IPS-20b (cell line): ENCODE measurements at regions not wholly inside any gene's neighbourhood (a gene's known extent, or its start where the extent isn't known, plus 50 kb on each side); places are given as distances from the start of the nearest gene placed in this dataset.

Experiments
- H3K27ac ChIP-seq: one replicate; pipeline ENCODE4 v1.5.1; 2013; ENCODE audit warnings: low read length
- H3K27me3 ChIP-seq: 2 replicates; pipeline ENCODE4 v1.6.1; 2013; ENCODE audit warnings: mild to moderate bottlenecking, low read length, inconsistent platforms; ENCODE audit not compliant: insufficient read depth
- H3K36me3 ChIP-seq: 2 replicates; pipeline ENCODE4 v1.6.1; 2013; ENCODE audit warnings: low read depth, mild to moderate bottlenecking, inconsistent platforms, low read length, moderate library complexity; ENCODE audit not compliant: insufficient read depth
- H3K4me1 ChIP-seq: 2 replicates; pipeline ENCODE4 v1.6.1; 2013; ENCODE audit warnings: mild to moderate bottlenecking, control low read depth, inconsistent platforms, low read length, moderate library complexity; ENCODE audit not compliant: insufficient read depth
- H3K4me3 ChIP-seq: 2 replicates; pipeline ENCODE4 v1.5.1; 2013; ENCODE audit warnings: mild to moderate bottlenecking, low read length, inconsistent platforms
- H3K9ac ChIP-seq: 2 replicates; pipeline ENCODE4 v1.6.1; 2013; ENCODE audit warnings: low read depth, mild to moderate bottlenecking, inconsistent platforms, low read length, moderate library complexity
- H3K9me3 ChIP-seq: 2 replicates; pipeline ENCODE4 v1.6.1; 2013; ENCODE audit warnings: mild to moderate bottlenecking, low read depth, low read length, inconsistent platforms; ENCODE audit not compliant: insufficient read depth

GRCh38 chr12:98437166-98437565, 78.2 kb upstream of the TMPO start:
- Histone ChIP-seq H3K4me3 (no peak overlapping the region), H3K9ac (no peak overlapping the region), H3K27ac (no peak overlapping the region), H3K9me3 (no peaks in the 10 kb centered on the region), H3K36me3 (no peaks in the 10 kb centered on the region), H3K27me3 (no peaks in the 10 kb centered on the region), H3K4me1 (peaks cover 5% of the 10 kb centered on the region; the same call in 1 of the 2 replicates)

DNA sequence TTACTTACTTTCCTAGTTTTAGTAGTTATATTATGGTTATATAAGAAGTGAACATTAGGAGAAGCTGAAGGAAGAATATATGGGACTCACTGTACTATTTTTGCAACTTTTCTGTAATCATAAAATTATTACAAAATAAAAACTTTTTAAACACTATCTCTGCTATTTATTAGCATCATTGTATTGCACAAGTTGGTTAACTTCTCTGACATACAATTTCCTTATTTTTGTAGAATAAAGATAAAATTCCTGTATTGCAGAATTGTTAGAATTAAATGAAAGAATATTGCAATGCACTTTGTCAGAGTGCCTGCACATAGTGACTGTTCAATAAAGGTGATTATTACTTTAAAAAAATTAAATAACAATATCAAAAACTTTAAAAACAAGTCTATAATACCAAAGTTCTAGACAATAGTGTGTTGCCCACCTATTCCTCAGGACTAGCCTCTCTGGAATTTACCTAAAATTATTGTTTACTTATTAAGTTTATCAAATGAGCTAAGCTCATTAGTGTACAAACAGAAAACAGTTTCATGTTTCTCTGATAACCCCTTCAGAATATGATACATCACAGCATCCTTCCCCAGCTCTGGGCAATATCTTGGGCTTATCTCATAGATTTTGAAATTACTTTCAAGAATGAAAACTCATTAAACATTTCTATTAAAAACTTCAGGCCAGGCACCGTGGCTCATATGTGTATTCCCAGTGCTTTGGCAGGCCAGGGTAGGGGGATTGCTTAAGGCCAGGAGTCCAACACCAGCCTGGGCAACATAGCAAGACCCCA, 77.4 kb upstream of the TMPO start:
- no peaks in the 10 kb centered on the region for H3K27me3 ChIP-seq
- peaks cover 5% of the 10 kb centered on the region; the same call in 1 of the 2 replicates for H3K4me1 ChIP-seq
- H3K9me3 ChIP-seq, result no peaks in the 10 kb centered on the region
- no peaks in the 10 kb centered on the region for H3K36me3 ChIP-seq
- no peak overlapping the region for H3K27ac ChIP-seq
- no peak overlapping the region for H3K9ac ChIP-seq
- H3K4me3 ChIP-seq, result no peak overlapping the region

- no peak overlapping the region for H3K9ac ChIP-seq
- H3K27me3 ChIP-seq, result no peaks in the 10 kb centered on the region
- H3K9me3 ChIP-seq, result no peaks in the 10 kb centered on the region
- peaks cover 5% of the 10 kb centered on the region; the same call in 1 of the 2 replicates for H3K4me1 ChIP-seq
- H3K27ac ChIP-seq, result no peak overlapping the region
- no peaks in the 10 kb centered on the region for H3K36me3 ChIP-seq
- H3K4me3 ChIP-seq, result no peak overlapping the region
Observed at GRCh38 chr12:98438656-98439230, 76.6 kb upstream of the TMPO start.

DNA sequence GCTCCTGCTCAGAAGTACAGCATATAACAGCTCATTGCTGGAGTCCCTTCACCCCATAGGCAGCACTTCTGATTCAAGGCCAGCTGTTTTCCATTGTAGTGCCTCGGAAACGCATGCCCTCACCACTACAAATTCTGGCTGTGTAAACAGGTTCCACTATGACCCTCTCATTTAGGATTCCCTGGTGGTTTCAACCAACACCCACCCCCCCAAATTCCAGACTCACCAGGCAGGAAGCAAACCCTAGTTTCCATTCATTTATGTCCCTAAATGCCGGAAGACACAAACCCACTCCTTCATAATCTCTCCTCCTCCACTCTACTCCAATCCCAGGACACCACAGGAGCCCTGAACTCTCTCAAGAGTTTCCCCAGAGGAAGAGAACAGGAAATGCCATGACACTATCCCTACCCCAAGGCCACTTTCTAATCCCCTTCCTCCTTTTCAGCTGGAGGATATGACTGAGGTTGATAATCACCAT, 75.9 kb upstream of the TMPO start:
- no peak overlapping the region for H3K9ac ChIP-seq
- H3K9me3 ChIP-seq, result no peaks in the 10 kb centered on the region
- peaks cover 5% of the 10 kb centered on the region; the same call in 1 of the 2 replicates for H3K4me1 ChIP-seq
- no peak overlapping the region for H3K4me3 ChIP-seq
- no peak overlapping the region for H3K27ac ChIP-seq
- no peaks in the 10 kb centered on the region for H3K36me3 ChIP-seq
- no peaks in the 10 kb centered on the region for H3K27me3 ChIP-seq

- Histone ChIP-seq H3K27ac (no peak overlapping the region), H3K9me3 (no peaks in the 10 kb centered on the region), H3K9ac (no peak overlapping the region), H3K4me3 (no peak overlapping the region), H3K4me1 (peaks cover 5% of the 10 kb centered on the region; the same call in 1 of the 2 replicates), H3K27me3 (no peaks in the 10 kb centered on the region), H3K36me3 (no peaks in the 10 kb centered on the region)
Observed at GRCh38 chr12:98439981-98440581, 75.3 kb upstream of the TMPO start.

GRCh38 chr12:98446060-98446459, 69.3 kb upstream of the TMPO start:
- H3K4me3 ChIP-seq, result no peak overlapping the region
- peaks cover 6% of the 10 kb centered on the region; the same call in 1 of the 2 replicates for H3K4me1 ChIP-seq
- H3K27ac ChIP-seq, result no peak overlapping the region
- H3K27me3 ChIP-seq, result no peaks in the 10 kb centered on the region
- H3K9ac ChIP-seq, result no peak overlapping the region
- no peaks in the 10 kb centered on the region for H3K36me3 ChIP-seq
- no peaks in the 10 kb centered on the region for H3K9me3 ChIP-seq

GRCh38 chr12:98446682-98447081, 68.7 kb upstream of the TMPO start:
- no peaks in the 10 kb centered on the region for H3K9me3 ChIP-seq
- H3K9ac ChIP-seq, result no peak overlapping the region
- no peak overlapping the region for H3K27ac ChIP-seq
- no peaks in the 10 kb centered on the region for H3K36me3 ChIP-seq
- H3K4me1 ChIP-seq, result peaks cover 6% of the 10 kb centered on the region; the same call in 1 of the 2 replicates
- no peak overlapping the region for H3K4me3 ChIP-seq
- H3K27me3 ChIP-seq, result no peaks in the 10 kb centered on the region

GRCh38 chr12:98449584-98449983, 65.8 kb upstream of the TMPO start:
- H3K27ac ChIP-seq, result no peak overlapping the region
- peaks cover 6% of the 10 kb centered on the region; the same call in 1 of the 2 replicates for H3K4me1 ChIP-seq
- H3K9me3 ChIP-seq, result no peaks in the 10 kb centered on the region
- H3K9ac ChIP-seq, result no peak overlapping the region
- H3K27me3 ChIP-seq, result no peaks in the 10 kb centered on the region
- H3K36me3 ChIP-seq, result no peaks in the 10 kb centered on the region
- no peak overlapping the region for H3K4me3 ChIP-seq

DNA sequence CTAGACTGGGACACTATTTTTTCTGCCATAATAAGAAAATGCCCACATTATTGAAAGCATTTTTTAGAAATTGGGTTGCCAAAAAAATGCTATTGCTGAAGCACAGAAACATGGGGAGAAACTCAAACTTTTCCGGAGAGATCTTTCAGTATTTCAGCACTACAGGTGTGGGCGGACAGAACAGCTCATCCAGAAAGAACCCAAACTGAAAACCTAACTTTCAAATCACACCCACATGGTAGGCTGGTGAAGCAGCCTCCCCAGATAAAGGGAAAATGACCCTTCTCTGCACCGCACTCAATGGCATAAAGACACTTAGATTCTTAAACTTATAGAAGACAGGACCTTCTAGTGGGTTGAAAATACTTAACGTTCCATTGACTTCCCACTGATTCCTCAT, 62.3 kb upstream of the TMPO start:
- Histone ChIP-seq H3K9ac (no peak overlapping the region), H3K27me3 (peaks cover 15% of the 10 kb centered on the region), H3K4me1 (peaks cover 5% of the 10 kb centered on the region; the same call in 1 of the 2 replicates), H3K9me3 (no peaks in the 10 kb centered on the region; the same call in 1 of the 2 replicates), H3K27ac (no peak overlapping the region), H3K4me3 (no peak overlapping the region), H3K36me3 (no peaks in the 10 kb centered on the region)

- Histone ChIP-seq H3K9ac (no peak overlapping the region), H3K9me3 (no peaks in the 10 kb centered on the region; the same call in 1 of the 2 replicates), H3K4me1 (peaks cover 1% of the 10 kb centered on the region; the same call in 1 of the 2 replicates), H3K27ac (no peak overlapping the region), H3K36me3 (no peaks in the 10 kb centered on the region), H3K4me3 (no peak overlapping the region), H3K27me3 (peaks cover 15% of the 10 kb centered on the region)
Observed at GRCh38 chr12:98453492-98453891, 61.9 kb upstream of the TMPO start.

- Histone ChIP-seq H3K9me3 (no peaks in the 10 kb centered on the region; the same call in 1 of the 2 replicates), H3K4me1 (no peaks in the 10 kb centered on the region), H3K36me3 (no peaks in the 10 kb centered on the region), H3K27ac (no peak overlapping the region), H3K27me3 (peaks cover 15% of the 10 kb centered on the region), H3K9ac (no peak overlapping the region), H3K4me3 (no peak overlapping the region)
Observed at GRCh38 chr12:98456041-98456440, 59.3 kb upstream of the TMPO start.
